ENCODE measurements at regions not wholly inside any gene's neighbourhood (a gene's known extent, or its start where the extent isn't known, plus 50 kb on each side); places are given as distances from the start of the nearest gene placed in this dataset.

DNA sequence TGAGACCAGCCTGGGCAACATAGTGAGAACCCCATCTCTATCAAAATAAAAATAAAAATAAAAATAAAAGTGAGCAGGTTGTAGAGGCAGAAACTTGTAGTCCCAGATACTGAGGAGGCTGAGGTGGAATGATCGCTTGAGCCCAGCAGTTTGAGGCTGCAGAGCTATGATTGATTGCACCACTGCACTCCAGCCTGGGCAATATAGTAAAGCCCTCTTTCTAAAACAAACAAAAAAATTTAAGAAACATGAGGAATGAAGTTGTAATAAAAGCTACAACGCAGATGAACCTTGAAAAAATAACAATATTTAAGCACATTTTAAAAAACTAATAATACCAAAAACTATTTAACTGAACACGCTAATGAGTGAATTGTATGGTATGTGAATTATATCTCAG is 919.3 kb downstream of the UQCRFS1 start:
- 72% methylated on average over 3 of the region's 3 CpGs for WGBS (ENCODE audit: insufficient coverage, low coverage, low lambda C conversion rate, missing lambda C conversion rate)
- Histone ChIP-seq H3K4me3 (no peak overlapping the region), H3K27ac (no peak overlapping the region), H3K9me3 (no peaks in the 10 kb centered on the region), H3K27me3 (no peaks in the 10 kb centered on the region), H3K36me3 (no peaks in the 10 kb centered on the region), H3K4me1 (no peaks in the 10 kb centered on the region)
- no peak for DNase-seq
- no peak for ATAC-seq
- intact Hi-C loops (cut with DNase I), result no loop called here
- TF ChIP-seq POLR2A (IDR thresholded peaks at IDR 0.05) (no peak), CTCF (IDR thresholded peaks at IDR 0.05) (no peak)

DNA sequence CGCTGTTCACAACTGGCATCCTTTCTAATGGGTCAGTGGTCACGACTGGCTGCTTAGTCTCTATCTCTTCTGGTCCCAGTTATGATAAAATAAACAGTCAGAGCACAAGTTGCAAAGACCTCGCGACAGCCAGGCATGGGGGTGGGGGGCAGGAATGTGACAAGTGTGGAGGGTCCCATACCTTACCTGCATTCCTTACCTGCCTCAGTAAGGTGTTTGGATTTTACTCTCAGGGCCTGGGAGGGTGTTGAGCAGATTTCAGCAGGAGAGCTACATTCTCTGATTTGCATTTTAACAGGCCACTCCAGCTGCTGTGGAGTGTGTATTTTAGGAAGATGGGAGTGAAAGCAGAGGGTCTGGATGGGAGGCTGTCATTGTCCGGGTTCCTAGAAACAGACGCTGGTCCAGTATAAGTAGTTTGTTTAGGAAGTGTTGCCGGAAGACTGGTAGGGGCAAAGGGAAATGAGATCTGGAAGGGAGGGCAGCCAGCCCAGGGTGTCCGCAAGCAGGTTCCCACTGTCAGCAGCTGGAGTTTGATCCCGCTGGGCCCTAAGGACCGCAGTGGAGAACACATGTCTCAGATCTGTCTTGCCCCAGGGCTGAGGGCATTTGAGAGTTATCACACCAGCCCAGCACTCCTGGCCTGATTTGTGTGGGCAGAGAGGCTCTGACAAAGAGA is 920.0 kb downstream of the UQCRFS1 start:
- no peak overlapping the region for H3K4me3 ChIP-seq
- no peak overlapping the region for H3K27ac ChIP-seq
- no peak for TF ChIP-seq CTCF (IDR thresholded peaks at IDR 0.05)
- no peak for TF ChIP-seq POLR2A (IDR thresholded peaks at IDR 0.05)
- ATAC-seq (no peak), DNase-seq (no peak)
- no peaks in the 10 kb centered on the region for H3K27me3 ChIP-seq
- H3K9me3 ChIP-seq, result no peaks in the 10 kb centered on the region
- H3K36me3 ChIP-seq, result no peaks in the 10 kb centered on the region
- no peaks in the 10 kb centered on the region for H3K4me1 ChIP-seq
- WGBS (ENCODE audit: insufficient coverage, low coverage, low lambda C conversion rate, missing lambda C conversion rate), result 17% methylated on average over 5 of the region's 10 CpGs
- intact Hi-C loops (cut with DNase I), result no loop called here

- ATAC-seq (no peak), DNase-seq (no peak)
- TF ChIP-seq CTCF (IDR thresholded peaks at IDR 0.05) (no peak), POLR2A (IDR thresholded peaks at IDR 0.05) (no peak)
- no peaks in the 10 kb centered on the region for H3K27me3 ChIP-seq
- no peaks in the 10 kb centered on the region for H3K36me3 ChIP-seq
- intact Hi-C loops (cut with DNase I), result no loop called here
- 59% methylated on average over 4 of the region's 4 CpGs for WGBS (ENCODE audit: insufficient coverage, low coverage, low lambda C conversion rate, missing lambda C conversion rate)
- no peak overlapping the region for H3K27ac ChIP-seq
- H3K4me3 ChIP-seq, result no peak overlapping the region
- no peaks in the 10 kb centered on the region for H3K9me3 ChIP-seq
- H3K4me1 ChIP-seq, result no peaks in the 10 kb centered on the region
Measured at GRCh38 chr19:28291874-28292273, 921.1 kb downstream of the UQCRFS1 start.

- DNase-seq (no peak), ATAC-seq (no peak)
- Histone ChIP-seq H3K27ac (no peak overlapping the region), H3K4me3 (no peak overlapping the region), H3K4me1 (no peaks in the 10 kb centered on the region), H3K27me3 (no peaks in the 10 kb centered on the region), H3K36me3 (no peaks in the 10 kb centered on the region), H3K9me3 (no peaks in the 10 kb centered on the region)
- TF ChIP-seq POLR2A (IDR thresholded peaks at IDR 0.05) (no peak), CTCF (IDR thresholded peaks at IDR 0.05) (no peak)
- 8% methylated on average over 2 of the region's 3 CpGs for WGBS (ENCODE audit: insufficient coverage, low coverage, low lambda C conversion rate, missing lambda C conversion rate)
- intact Hi-C loops (cut with DNase I), result no loop called here
Measured at GRCh38 chr19:28290963-28291657, 921.8 kb downstream of the UQCRFS1 start.
